Activated CD8-positive, alpha-beta memory T cell treated with anti-CD3 and anti-CD28 coated beads, Interleukin-2, amount 10 ng/mL, durations not matched to agents 7 days and 5 days (primary cell): ENCODE measurements at regions not wholly inside any gene's neighbourhood (a gene's known extent, or its start where the extent isn't known, plus 50 kb on each side); places are given as distances from the start of the nearest gene placed in this dataset.

ENCODE experiments used
- ATAC-seq: fragments of 150-1000 bp; cut with Tn5 transposase; one replicate; pipeline ENCODE4 v1.10.0; 2021; ENCODE audit warnings: moderate library complexity
- CTCF ChIA-PET: fragments of 350-600 bp; sonication (Branson Sonifier 250); formaldehyde crosslinking; loops from one replicate; lab custom pipeline; 2021; ENCODE audit warnings: antibody characterized with exemption; lab: Charles Lee
- DNase-seq: peaks from one replicate; pipeline ENCODE4 v3.0.0-alpha.2; 2020
- H3K27ac Mint-ChIP-seq: one replicate; pipeline ENCODE4 v1.8.0; 2021; ENCODE audit warnings: mild to moderate bottlenecking, mixed read lengths
- H3K27me3 Mint-ChIP-seq: one replicate; pipeline ENCODE4 v1.8.0; 2021; ENCODE audit warnings: mixed read lengths
- H3K36me3 Mint-ChIP-seq: one replicate; pipeline ENCODE4 v1.8.0; 2021; ENCODE audit warnings: mild to moderate bottlenecking, mixed read lengths
- H3K4me1 Mint-ChIP-seq: one replicate; pipeline ENCODE4 v1.8.0; 2021; ENCODE audit warnings: mixed read lengths
- H3K4me3 Mint-ChIP-seq: one replicate; pipeline ENCODE4 v1.8.0; 2021; ENCODE audit warnings: mild to moderate bottlenecking, moderate library complexity, mixed read lengths
- H3K9me3 Mint-ChIP-seq: one replicate; pipeline ENCODE4 v1.8.0; 2022; ENCODE audit warnings: low read depth, mixed read lengths

GRCh38 chr4:78990938-78991810 lies 51.9 kb upstream of the PAQR3 start:
- H3K4me1 Mint-ChIP-seq: no peaks in the 10 kb centered on the region
- no peak for DNase-seq
- H3K27ac Mint-ChIP-seq: no peak overlapping the region
- H3K36me3 Mint-ChIP-seq: no peaks in the 10 kb centered on the region
- CTCF ChIA-PET: no interaction called here
- ATAC-seq: no peak
- no peak overlapping the region for H3K4me3 Mint-ChIP-seq
- no peaks in the 10 kb centered on the region for H3K9me3 Mint-ChIP-seq
- peaks cover 7% of the 10 kb centered on the region for H3K27me3 Mint-ChIP-seq

DNA sequence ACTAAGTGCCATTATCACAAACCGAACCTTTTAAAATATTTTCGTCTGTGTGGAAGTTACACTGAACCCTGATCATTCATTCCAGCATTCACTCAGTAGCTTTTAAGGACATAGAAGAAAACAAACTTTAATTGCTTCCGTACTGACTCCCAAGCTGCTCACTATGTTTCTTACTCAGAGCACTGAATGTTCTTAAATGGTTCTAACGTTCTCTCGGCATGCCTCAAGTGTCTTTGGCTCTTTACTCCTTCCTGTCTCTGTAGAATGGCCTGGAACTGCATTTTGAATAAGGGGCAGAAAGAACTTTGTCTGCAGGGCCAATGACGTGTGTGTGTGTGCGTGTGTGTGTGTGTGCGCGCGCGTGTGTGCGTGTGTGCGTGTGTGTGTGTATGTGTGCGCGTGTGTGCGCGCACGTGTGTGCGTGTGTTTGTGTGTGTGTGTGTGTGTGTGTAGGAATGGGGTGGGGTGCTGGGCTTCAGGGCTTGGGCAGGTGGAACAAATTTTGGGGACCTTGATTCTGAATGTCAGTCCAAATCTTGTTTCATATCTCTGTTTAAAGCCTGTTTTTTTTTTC lies 50.5 kb upstream of the PAQR3 start:
- no peaks in the 10 kb centered on the region for H3K4me1 Mint-ChIP-seq
- H3K27me3 Mint-ChIP-seq: peaks cover 11% of the 10 kb centered on the region
- no peaks in the 10 kb centered on the region for H3K9me3 Mint-ChIP-seq
- ATAC-seq: no peak
- no peak overlapping the region for H3K4me3 Mint-ChIP-seq
- no peak overlapping the region for H3K27ac Mint-ChIP-seq
- CTCF ChIA-PET: interaction anchor here (1.0 kb wide), 1 partner anchor 15 kb away, joined by 3 read pairs; no protein-coding TSS in a partner anchor
- no peak for DNase-seq
- H3K36me3 Mint-ChIP-seq: no peaks in the 10 kb centered on the region
